ENCODE measurements at regions not wholly inside any gene's neighbourhood (a gene's known extent, or its start where the extent isn't known, plus 50 kb on each side); places are given as distances from the start of the nearest gene placed in this dataset.
"Not testable (repeated sequence)": the region's sequence is repeated elsewhere in the genome, so short reads cannot be mapped to it uniquely, and the experiment has no call there.

DNA sequence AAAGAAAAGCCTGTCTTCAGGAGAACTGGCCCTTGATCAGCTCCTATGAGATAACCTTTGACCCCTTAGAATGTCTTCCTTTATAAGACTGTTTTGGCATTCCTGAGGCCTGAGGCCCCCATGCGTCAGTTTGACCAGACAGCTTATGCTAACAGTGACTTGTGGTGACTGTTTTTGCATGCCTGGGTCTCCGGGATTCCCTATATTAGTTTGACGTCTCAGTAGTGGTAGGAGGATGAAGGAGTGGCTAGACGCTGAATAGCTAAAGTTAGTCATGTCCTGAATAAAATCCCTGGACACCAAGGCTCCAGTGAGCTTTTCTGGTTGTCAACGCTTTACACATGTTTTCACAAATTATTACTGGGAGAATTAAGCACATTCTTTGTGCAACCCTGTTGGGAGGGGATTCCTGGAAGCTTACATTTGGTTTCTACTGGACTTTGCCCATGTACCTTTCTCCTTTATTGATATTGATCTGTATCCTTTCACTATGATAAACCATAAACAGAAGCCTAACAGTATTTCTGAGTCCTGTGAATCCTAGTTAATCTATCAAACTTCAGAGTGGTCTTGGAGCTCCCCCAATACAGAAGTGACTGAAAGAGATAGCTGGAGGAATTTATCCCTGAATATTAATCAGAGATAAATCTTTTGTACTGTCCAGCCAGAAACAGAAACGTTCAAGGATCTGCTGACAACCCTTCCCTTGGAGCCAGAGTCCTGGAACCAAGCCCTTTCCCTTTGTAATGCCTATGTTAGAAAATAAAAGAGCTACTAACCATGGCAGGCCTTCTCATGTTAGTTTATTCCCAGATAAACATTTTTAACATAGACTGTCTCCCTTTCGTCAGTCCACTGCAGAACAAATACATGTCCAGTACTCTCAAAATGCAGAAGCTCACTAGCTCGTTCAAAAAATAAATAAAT is 479.2 kb downstream of the RPS29 start:
- no peak for DNase-seq

DNA sequence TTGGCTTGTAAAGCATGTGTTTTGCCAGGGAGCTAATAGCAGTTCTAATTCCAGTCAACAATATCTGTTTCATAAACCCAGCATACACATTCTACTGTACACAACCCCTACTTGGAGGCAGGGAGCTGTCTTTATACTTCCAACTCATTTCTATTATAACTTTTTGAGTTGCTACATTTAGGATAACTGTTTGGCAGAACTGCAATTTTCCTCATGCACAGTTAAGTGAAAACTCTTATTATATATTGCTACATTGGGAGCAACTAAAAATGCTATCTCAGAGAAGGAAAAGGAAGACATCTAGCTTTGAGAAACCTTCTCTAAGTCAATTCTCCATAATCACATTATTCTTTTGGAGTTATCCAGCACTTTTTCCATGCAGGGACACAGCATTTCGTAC is 480.2 kb downstream of the RPS29 start:
- no peak for DNase-seq

DNA sequence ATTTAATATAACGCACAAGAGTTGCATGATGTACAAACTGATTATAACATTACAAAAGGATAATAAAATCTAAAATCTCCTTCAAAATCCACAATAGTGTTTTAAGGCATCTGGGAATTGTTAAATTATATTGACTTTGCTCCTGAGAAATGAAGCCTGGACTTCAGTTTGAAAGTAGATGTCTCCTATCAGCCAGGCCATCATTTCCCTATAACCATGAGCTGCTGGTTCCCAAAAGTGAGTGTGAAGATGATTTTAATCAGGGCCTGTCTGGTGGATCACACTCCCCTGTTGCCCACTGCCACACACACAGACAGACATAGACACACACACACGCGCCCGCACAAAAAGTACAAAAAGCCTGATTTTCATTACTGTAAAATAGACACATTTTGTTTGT is 480.7 kb downstream of the RPS29 start:
- DNase-seq, result no peak

DNA sequence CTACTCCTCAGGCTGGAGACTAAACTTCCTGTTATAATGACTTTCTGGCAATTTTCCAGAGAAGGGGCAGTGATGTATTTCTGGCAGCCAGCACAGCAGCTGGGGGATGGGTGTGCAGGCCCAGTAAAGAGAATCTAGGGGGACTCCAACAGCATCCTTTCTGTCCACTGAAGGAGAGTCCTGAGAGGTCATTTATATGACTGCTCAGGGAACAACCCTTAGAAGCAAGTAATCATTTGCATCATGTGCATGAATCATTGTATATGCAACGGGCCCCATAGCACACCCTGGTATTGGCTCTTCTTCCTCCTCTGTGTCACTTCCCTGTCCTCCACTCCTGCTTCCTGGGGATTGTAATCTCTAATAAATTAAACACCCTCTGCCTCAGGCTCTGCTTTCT is 493.8 kb downstream of the RPS29 start:
- no peak for DNase-seq

DNA sequence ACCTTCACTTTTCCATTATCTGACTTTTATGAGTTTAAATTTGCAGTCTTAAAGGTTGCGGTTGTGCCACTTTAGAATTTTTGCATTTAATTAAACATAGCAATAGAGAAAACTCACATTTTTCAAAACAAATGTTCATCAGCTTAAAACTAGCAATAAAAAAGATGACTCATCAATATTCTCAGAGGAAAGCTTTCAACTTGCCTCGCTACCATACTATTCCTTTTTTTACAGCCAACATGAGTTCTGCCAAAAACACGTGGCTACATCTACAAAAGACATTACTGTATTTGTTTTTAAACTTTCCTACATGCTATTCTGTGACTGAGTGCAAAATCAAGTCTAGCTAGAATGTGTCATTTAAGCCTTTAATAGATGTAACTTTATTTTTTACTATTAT is 497.1 kb downstream of the RPS29 start:
- no peak for DNase-seq

DNA sequence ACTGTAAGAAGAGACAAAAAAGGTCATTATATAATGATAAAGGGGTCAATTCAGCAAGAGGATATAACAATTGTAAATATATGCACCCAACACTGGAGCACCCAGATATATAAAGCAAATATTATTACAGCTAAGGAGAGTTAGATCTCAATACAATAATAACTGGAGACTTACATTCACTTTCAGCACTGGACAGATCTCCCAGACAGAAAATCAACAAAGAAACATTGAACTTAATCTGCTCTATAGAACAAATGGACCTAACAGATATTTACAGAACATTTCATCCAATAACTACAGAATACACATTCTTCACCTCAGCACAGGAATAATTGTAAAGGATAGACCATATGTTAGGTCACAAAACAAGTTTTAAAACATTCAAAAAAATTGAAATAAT is 512.9 kb downstream of the RPS29 start:
- not testable (repeated sequence) for DNase-seq

DNA sequence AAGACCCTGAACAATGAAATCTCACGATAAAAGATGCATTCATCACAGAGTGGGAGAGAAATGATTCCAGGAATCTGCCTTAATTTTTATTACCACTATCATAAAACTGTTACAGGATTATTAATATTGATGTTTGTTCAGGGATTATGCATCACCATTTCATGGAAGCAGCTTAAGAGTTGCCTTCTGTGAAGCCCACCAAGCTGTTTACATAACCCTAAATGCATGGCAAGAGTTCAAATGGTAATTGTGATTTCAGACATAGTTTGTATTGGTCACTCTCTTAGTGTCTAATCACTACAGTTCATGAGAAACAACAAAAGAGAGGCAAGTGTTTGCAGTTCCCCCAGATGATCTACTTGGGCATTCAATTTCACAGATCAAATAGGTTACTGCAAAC is 527.7 kb downstream of the RPS29 start:
- DNase-seq, result no peak

DNA sequence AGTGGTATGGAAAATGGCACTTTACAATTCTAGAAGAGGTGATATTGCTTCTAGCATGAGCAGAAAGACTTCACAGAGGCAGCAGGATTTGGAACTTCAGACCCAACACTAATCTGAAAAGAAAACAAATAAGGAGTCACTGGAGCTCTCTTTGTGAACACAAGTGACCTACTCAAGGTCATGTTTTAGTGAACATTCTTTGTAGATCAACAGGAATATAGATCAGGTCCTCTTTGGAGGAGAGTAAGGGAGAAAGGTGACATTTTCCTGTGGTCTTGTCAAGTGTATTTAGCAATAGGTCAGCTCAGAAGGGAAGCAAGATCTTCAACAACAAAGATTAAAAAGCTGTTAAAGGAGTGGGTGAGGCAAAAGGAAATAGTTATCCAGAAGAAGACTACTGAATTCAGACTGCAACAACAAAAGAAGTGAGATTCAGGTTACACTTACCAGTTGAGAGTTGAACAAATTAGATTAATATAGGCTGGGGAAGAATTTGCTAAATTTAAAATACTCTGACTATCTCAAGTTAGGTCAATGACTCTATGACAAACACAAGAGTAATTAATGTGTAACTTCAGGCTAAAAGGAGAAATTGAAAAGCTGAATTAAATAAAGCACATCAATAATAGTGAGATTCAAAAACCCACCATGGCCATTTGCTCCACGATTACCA is 528.2 kb downstream of the RPS29 start:
- DNase-seq, result no peak

DNA sequence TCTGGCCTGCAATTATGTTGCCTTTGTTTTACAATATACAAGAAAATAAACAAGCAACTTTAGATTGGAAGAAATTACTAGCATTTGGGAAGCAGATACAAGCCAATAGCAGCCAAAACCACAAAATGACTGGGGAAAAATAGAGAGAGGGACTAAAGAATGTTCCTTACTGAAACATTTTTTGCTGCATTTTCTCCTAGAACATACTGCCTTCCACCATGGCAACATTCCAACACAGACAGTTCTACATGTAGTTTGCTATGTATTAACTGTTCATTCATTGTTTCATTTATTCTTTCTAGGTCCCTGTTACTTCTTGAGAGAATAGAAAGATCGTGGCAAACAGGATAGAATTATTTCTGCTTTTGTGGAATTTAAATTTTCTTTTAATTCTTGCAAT is 530.2 kb downstream of the RPS29 start:
- DNase-seq, result no peak

DNA sequence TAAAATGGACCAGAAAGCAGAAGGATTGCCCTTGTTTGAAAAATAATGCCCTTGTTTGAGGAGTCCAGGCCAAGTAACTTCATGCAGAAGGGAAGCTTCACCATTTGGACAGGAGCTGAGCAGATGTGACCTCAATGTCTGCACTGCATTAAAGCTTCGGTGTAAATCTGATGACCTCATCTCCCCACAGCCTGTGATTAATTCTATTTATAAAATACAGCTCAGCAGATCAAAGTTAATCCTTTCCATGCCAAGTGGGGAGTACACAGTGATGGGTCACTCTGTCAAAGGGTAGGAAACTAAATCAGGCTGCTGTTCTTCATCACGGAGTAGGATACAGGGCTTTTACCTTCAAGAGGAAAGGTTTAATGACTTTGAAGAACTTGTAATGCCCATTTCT is 533.7 kb downstream of the RPS29 start:
- no peak for DNase-seq

DNA sequence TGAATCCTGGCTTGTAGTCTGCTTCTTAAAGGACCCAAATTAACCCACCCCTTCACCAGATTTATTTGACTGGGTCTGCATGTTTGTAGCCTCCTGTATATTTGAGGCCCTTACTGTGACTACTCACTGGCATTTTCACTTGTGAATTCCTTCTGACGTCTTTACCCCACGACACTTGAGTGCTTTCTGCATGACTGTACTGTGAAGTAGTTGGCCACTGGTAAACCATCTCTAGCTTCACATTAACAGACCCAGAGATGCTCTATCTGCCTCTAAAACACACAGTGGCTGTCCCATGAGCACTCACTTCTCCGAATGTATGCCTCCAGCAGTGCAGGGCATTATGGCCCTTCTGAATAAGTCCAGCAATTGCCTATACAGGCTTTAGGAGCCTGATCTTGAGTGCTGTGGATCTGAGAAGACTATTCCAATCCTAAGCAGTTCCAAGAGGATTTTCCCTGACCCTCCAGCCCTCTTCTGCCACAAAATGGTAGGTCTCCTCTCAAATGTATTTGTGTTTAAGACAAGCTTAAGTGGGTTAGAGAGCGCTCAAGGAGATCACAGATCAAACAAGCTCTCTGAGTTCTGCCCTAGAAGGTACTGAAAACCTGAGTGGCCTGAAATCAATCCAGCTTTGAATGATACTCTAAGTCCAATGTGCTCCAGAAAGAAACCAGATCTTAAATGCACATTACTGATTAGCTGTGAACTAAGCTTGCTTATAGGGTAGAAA is 534.7 kb downstream of the RPS29 start:
- no peak for DNase-seq

DNA sequence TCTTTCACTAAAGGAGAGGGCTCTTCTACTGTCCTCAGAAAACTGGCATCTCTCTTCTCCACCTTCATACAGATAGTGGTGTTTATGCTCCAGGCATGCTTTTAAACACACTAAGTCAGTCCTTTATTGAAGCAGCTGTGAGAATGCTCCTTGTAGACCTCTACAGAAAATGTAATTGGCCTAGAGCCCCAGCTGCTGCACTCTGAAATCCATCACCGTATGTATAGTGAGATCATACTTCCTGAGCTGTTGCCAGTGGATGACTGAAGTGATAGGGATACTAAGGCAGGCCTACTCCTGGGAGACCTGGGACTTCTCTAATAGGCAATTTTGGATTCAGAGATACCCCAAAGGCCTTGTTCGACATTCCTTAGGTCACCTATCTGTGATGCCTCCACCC is 535.4 kb downstream of the RPS29 start:
- no peak for DNase-seq

DNA sequence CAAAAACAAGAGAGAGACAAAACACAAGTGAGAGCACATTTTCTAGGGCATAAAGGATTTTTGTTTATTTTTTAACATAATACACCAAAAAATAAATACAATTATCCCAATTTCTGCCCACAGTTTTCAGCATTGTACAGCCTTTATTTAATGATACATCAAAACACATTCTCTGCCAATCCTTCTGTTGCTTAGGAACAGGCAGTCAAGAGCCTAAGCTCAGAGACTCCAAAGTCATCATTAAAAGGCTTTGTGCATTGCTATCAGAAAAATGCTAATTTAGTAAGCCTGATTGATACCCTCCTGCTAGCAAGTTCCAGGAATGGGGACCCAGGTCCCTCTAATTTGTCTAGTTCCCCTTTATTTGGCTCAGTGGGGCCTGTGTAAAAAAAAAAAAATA is 536.5 kb downstream of the RPS29 start:
- DNase-seq, result no peak

DNA sequence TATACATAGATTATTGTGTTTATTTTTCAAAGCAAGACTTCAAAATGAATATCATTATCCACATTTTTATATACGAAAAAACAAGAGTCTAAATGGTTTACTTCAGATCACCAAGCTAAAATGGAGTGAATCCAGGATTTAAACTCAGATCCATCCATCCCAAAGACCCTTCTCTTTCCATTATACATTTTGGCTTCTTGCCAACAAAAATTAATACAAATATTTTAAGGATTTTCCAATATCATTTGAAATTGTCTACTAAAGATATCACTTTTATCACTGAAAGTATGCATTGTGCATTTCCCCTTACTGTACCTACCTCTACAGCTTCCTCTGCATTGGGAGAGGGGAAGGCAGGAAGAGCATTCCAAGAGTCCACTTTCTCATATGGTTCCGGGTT is 541.2 kb downstream of the RPS29 start:
- no peak for DNase-seq

DNA sequence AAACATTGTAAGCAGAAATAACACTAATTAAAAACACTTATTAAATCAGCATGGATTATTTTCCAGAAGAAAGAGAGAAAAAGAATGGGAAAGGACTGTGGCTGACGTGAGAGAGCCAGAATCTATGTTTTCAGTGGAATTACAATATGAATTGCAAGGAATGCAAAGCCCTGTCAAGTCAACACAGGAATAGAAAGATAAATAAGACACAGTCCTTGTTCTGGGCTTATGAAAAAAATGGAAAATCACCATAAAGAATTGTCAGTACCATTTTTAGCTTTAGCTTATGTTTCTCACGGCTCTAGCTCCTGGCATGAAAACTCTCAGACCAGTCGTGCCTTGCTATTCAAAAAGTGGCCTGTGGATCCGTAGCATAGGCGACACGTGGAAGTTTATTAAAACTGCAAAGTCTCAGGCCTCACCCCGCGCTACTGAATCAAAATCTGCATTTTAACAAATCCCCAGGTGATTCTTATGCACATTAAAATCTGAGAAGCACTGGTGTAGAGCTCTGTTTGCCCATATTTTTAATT is 549.1 kb downstream of the RPS29 start:
- DNase-seq, result no peak

DNA sequence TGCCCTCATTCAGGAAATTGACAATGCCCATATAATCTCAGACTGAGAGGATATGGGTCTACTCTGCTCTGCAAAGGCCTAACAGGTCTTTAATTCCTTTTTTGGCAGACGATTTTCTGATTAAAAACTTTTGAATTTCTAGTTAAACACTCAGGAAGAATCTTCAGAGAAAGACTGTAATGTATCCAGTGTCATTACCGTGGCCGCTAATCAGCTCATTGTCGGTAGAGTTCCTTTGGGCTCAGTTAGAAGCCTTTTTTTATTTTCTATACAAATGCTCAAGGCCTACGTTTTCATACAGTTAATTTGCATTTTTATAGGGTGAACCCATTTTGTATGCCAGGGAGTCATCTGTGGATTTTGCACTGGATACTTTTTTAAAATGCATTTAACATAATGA is 549.9 kb downstream of the RPS29 start:
- DNase-seq, result no peak

DNA sequence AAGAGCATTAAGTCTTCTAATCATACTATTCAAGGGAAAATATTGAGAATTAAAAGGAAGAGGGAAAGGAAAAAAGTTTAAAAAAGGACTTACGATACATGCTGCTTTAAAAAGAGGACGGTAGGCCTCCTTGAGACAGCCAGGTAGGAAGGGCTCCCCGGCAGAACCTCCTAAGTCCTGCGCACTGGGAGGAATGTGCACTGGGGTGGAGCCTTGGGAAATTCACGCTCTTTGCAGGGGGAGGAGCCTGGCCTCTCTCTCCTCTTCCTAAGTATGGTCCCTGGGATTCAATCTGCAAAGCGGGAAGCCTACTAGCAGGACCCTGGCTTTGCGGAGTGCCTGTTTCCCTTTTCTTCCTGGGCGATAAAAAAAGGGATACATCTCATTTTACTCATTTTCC is 553.0 kb downstream of the RPS29 start:
- no peak for DNase-seq

DNA sequence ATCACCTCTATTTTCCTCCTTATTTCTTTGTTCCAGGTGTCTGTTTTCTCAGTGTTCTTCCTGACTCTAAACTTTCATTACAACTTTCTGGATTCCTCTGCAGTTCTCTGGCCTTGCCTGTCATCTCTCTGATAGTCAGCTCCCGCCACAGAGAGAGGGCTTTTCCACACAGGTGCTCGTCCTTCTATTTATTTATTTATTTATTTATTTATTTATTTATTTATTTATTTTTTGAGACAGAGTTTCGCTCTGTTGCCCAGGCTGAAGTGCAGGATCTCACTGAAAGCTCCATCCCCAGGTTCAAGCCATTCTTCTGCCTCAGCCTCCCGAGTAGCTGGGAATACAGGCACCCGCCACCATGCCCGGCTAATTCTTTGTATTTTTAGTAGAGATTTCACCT is 554.5 kb downstream of the RPS29 start:
- DNase-seq, result not testable (repeated sequence)

DNA sequence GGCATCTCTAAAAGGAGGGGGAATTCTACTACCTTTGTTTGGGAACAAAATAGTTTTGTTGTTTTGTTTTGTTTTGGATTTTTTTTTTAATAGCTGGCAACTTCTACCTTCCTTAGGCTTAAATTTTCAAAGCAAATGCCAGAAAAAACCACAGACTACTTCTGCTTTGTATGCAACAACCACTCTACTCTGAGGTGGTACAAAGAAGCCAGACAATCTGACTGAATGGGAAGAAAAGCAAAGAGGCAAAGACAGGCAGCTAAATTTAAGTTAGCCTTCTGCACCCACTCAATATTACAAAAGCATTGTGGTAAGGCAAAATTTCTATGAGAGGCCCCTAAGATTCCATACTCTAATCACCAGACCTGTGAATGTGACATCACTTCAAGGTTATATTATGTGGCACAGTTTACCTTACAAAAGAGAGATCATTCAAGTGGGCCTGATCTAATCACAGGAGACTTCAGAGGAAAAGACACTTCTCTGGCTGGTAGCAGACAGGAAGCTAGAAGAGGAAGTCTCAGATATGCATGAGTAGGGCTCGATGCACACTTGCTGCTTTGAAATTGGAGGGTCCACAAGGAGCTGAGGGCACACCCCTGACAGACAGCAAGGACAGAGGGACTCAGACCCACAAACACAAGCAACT is 566.6 kb downstream of the RPS29 start:
- DNase-seq, result no peak

DNA sequence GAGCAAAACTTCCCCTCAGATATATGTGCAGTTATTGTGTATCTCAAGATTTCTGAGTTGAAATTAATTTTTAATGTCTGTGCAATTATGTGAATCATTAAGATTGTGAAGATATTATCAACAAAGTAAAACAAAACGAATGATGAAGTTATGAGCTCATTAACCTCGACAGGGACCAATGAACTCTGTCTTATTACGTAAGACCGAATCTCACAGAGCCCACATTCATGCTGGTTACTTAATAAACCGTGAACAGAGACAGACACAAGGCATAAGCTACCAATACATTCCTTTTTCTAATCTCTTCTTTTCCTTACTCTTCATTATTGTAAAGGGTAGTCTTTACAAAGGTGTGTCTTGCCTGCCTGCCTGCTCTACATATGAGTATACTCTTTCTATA is 568.7 kb downstream of the RPS29 start:
- no peak for DNase-seq

DNA sequence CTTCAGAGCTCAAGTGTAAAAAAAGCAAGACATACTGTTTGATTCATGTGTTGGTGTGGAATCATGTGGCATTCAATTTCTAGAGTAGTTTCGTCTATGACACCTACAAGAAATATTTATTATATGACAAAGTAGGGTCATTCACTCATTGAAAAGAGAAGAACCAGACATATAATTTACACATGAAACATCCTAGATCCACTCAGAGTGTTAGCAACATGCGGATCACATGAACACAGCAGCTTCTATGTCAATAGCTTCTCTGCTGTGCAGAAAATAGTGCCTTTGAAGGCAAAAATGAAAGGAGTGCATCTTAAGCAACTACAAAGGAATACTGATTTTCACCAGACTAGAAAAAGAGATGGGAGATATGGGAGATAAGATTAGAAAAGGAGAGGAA is 569.8 kb downstream of the RPS29 start:
- no peak for DNase-seq

DNA sequence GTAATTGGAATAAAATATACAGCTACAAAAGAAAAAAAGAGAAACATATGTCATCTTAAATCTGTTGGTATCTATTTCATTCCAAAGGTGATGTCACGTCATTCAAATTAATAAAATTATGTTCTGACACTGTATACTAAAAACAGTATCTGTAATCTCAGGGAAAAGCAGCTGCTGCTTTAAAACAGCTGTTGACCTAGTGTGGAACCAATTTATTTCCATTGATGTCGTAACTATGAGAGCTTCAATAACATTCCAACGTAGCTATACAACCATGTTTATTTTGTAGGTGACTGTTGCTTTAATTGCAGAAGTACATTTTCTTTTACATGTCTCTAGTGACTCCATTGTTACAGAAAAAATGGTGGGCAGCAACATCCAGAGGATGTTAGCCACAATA is 571.7 kb downstream of the RPS29 start:
- DNase-seq, result no peak

DNA sequence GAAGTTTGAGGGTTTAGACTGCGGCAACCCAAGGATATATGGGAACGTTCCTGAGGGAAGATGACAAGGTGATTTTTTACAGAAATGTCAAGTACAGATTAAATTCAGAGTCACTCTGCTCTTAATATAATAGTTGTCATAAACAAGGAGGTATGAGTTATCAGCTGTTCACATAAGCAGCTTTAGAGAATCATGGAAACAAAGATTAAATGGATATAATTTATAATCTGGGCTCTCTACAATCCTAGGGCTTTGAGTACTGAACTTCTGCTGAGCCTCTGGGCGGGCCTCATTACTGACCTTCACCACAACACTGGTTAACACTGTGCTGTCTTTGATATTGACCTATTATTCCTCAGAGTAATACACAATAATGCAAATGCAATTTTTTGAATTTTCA is 577.8 kb downstream of the RPS29 start:
- no peak for DNase-seq

All from fibroblast of skin of back (primary cell).